Vagina (tissue), 2 donors: ENCODE measurements at regions not wholly inside any gene's neighbourhood (a gene's known extent, or its start where the extent isn't known, plus 50 kb on each side); places are given as distances from the start of the nearest gene placed in this dataset.

Experiments used
- POLR2A ChIP-seq, 2 donors: fragments of 450-650 bp; IDR thresholded peaks; one replicate each; pipeline ENCODE4 v1.6.1; 2017; ENCODE audit warnings: antibody characterized with exemption in 2 of 2, mild to moderate bottlenecking in 2 of 2, moderate library complexity in 2 of 2
- POLR2AphosphoS5 ChIP-seq, 2 donors: sonication (generic); formaldehyde crosslinking; IDR thresholded peaks; one replicate each; pipeline ENCODE4 v1.9.0; 2017; ENCODE audit warnings: antibody characterized with exemption in 2 of 2, mild to moderate bottlenecking in 2 of 2, low read depth in 1 of 2; ENCODE audit not compliant: insufficient read depth in 1 of 2
- TF ChIP-seq, protein P1 (sequence below), 3 experiments: fragments of 450-650 bp in 2 of 3; fragments of 200-600 bp in 1 of 3; sonication (generic) in 1 of 3; IDR thresholded peaks; one replicate each; pipeline ENCODE4 v1.5.1; 2017 to 2019; ENCODE audit warnings: antibody characterized with exemption in 3 of 3, mild to moderate bottlenecking in 2 of 3, moderate library complexity in 2 of 3

DNA sequence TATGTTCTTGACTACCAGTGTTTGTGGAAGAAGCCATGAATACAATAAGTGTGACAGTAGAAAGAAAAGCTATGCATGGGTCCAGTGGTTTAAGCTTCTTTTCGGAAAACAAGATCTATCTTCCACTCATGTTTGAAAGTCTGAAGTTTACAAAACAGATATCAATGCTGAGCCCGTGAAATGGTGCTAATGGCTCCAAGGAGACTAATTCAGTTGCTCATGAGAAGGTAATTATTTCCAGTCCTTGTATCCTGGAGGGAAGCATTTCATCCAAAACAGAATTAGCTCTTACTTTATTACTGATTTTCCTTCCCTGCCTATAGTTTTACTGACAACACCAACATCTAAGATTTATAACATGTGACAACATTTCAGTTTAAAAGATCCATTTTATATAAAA lies 1364.9 kb downstream of the PCDH9 start:
- TF ChIP-seq, protein P1, sequence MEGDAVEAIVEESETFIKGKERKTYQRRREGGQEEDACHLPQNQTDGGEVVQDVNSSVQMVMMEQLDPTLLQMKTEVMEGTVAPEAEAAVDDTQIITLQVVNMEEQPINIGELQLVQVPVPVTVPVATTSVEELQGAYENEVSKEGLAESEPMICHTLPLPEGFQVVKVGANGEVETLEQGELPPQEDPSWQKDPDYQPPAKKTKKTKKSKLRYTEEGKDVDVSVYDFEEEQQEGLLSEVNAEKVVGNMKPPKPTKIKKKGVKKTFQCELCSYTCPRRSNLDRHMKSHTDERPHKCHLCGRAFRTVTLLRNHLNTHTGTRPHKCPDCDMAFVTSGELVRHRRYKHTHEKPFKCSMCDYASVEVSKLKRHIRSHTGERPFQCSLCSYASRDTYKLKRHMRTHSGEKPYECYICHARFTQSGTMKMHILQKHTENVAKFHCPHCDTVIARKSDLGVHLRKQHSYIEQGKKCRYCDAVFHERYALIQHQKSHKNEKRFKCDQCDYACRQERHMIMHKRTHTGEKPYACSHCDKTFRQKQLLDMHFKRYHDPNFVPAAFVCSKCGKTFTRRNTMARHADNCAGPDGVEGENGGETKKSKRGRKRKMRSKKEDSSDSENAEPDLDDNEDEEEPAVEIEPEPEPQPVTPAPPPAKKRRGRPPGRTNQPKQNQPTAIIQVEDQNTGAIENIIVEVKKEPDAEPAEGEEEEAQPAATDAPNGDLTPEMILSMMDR (IDR thresholded peaks at IDR 0.05): no peak
- TF ChIP-seq POLR2AphosphoS5 (IDR thresholded peaks at IDR 0.05; ENCODE audit: insufficient read depth in 1 of 2, low read depth in 1 of 2) (no peak), POLR2A (IDR thresholded peaks at IDR 0.05) (no peak)
